ENCODE measurements at regions not wholly inside any gene's neighbourhood (a gene's known extent, or its start where the extent isn't known, plus 50 kb on each side); places are given as distances from the start of the nearest gene placed in this dataset.
A peak's percentile ranks its signal among the peaks of the same experiment; 100 is the strongest.

DNA sequence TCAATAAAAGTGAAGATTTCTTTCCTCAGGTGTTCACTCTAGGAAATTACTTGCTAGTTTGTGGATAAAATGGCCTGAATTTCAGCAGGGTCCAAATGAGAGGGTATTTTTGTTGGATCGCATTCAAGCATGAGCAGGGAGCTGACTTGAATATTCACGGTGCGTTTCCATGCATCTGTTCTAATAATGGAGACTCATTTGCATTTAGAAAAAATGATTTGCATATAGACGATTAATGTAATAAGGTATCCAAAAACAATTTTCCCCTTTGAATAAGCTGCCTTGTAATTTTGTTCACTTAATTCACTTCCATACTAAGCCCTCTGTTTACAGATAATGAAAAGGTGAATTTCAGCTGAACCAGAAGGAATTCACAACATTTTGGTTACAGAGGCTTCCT, 130.9 kb upstream of the AJAP1 start:
- intact Hi-C loops (cut with DNase I) = no loop called here
- ATAC-seq = no peak

GRCh38 chr1:4526747-4527146, 127.7 kb upstream of the AJAP1 start:
- intact Hi-C loops (cut with DNase I) = no loop called here
- H3K27ac ChIP-seq = no peak overlapping the region
- H3K4me1 ChIP-seq = peaks cover 0 to 10% (median 0%) of the 10 kb centered on the region in 12 donors
- peaks cover 0 to 3% (median 0%) of the 10 kb centered on the region in 9 donors for H3K27me3 ChIP-seq
- H3K4me3 ChIP-seq = no peak overlapping the region
- no peaks in the 10 kb centered on the region for H3K9me3 ChIP-seq
- 73 to 80% (median 74%) methylated on average over 8 of the region's 8 CpGs for WGBS, 4 donors
- DNase-seq (no peak), ATAC-seq (no peak)
- H3K36me3 ChIP-seq = no peaks in the 10 kb centered on the region
- TF ChIP-seq, protein P1, sequence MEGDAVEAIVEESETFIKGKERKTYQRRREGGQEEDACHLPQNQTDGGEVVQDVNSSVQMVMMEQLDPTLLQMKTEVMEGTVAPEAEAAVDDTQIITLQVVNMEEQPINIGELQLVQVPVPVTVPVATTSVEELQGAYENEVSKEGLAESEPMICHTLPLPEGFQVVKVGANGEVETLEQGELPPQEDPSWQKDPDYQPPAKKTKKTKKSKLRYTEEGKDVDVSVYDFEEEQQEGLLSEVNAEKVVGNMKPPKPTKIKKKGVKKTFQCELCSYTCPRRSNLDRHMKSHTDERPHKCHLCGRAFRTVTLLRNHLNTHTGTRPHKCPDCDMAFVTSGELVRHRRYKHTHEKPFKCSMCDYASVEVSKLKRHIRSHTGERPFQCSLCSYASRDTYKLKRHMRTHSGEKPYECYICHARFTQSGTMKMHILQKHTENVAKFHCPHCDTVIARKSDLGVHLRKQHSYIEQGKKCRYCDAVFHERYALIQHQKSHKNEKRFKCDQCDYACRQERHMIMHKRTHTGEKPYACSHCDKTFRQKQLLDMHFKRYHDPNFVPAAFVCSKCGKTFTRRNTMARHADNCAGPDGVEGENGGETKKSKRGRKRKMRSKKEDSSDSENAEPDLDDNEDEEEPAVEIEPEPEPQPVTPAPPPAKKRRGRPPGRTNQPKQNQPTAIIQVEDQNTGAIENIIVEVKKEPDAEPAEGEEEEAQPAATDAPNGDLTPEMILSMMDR (IDR thresholded peaks at IDR 0.05) = no peak
- TF ChIP-seq POLR2A (IDR thresholded peaks at IDR 0.05) = no peak

More for the DNA sequence above, 130.9 kb upstream of the AJAP1 start:
- no peak for DNase-seq
- H3K4me3 ChIP-seq = no peak overlapping the region
- no peaks in the 10 kb centered on the region for H3K36me3 ChIP-seq
- WGBS, 4 donors = 76 to 84% (median 82%) methylated on average over 4 of the region's 4 CpGs
- H3K9me3 ChIP-seq = no peaks in the 10 kb centered on the region
- no peaks in the 10 kb centered on the region for H3K27me3 ChIP-seq
- no peak overlapping the region for H3K27ac ChIP-seq
- no peak for TF ChIP-seq POLR2A (IDR thresholded peaks at IDR 0.05)
- TF ChIP-seq, protein P1 (IDR thresholded peaks at IDR 0.05) = no peak
- no peaks in the 10 kb centered on the region for H3K4me1 ChIP-seq

- ATAC-seq (peak in 2 of 4 donors; percentile 16 to 21), DNase-seq (no peak)
- H3K27me3 ChIP-seq = peaks cover 0 to 3% (median 0%) of the 10 kb centered on the region in 9 donors
- no peaks in the 10 kb centered on the region for H3K9me3 ChIP-seq
- no peak overlapping the region for H3K27ac ChIP-seq
- TF ChIP-seq, protein P1 (IDR thresholded peaks at IDR 0.05) = no peak
- TF ChIP-seq POLR2A (IDR thresholded peaks at IDR 0.05) = no peak
- intact Hi-C loops (cut with DNase I) = no loop called here
- 68 to 82% (median 73%) methylated on average over 12 to 18 of the region's 18 CpGs for WGBS, 4 donors
- no peaks in the 10 kb centered on the region for H3K36me3 ChIP-seq
- peaks cover 0 to 10% (median 0%) of the 10 kb centered on the region in 12 donors for H3K4me1 ChIP-seq
- no peak overlapping the region for H3K4me3 ChIP-seq
These were observed 126.6 kb upstream of the AJAP1 start for GRCh38 chr1:4527819-4528218.

GRCh38 chr1:4528590-4528989, 125.8 kb upstream of the AJAP1 start:
- Histone ChIP-seq H3K36me3 (no peaks in the 10 kb centered on the region), H3K9me3 (no peaks in the 10 kb centered on the region), H3K27me3 (peaks cover 0 to 3% (median 0%) of the 10 kb centered on the region in 9 donors), H3K4me3 (no peak overlapping the region), H3K4me1 (peaks cover 0 to 10% (median 0%) of the 10 kb centered on the region in 12 donors), H3K27ac (no peak overlapping the region)
- no peak for ATAC-seq
- intact Hi-C loops (cut with DNase I) = no loop called here
- no peak for DNase-seq
- 78 to 87% (median 82%) methylated on average over 8 to 10 of the region's 10 CpGs for WGBS, 4 donors
- TF ChIP-seq, protein P1 (IDR thresholded peaks at IDR 0.05) = no peak
- no peak for TF ChIP-seq POLR2A (IDR thresholded peaks at IDR 0.05)
